ENCODE measurements at regions not wholly inside any gene's neighbourhood (a gene's known extent, or its start where the extent isn't known, plus 50 kb on each side); places are given as distances from the start of the nearest gene placed in this dataset.
"Not testable (repeated sequence)": the region's sequence is repeated elsewhere in the genome, so short reads cannot be mapped to it uniquely, and the experiment has no call there.

DNA sequence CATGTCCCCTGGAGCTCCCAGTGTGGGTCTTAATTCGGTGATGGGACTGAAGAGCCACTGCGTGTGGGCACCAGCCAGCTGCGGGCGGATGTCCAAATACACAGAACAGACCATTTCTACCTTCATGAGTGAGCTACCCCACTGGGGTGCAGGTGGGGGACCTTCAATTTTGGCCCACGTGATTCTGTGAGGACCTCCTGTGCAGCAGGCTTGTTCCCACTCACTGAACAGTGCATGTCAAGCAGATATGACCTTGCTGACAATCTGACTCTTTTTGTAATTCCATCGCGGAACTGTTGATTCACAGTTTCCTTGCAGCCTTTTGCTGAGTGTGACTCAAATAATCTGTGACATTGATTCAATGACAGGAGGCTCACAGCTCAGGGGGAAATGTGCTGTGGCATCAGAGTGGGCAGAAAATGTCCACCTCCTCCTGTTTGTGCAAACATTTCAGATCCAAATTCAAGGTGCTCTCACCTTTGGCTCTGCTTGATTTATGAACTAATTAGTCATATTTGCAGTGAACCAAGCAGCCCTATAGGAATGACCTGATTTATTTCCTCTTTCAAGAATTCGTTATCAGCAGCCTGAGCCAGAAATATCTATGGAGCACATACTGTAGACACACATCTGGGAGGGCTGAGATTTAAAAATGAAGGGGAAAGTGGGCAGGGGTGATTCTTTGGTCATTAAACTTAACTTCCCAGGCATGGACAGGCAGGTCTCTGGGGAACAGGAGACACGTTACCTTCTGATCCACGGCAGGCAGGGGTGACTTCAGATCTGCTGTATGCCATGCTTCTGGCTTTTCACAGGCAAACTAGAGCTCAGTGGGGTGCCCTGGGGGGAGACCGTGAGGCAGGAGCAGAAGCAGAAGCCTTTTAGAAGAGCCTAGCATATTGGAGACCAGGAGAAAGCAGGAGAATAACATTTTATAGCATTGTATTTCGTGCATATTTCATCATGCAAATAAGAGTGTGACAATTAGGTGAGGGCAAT lies 170.0 kb upstream of the KL start:
- no peaks in the 10 kb centered on the region for H3K9me2 ChIP-seq (replicated peaks; ENCODE audit: insufficient read depth, low read length)
- no peak overlapping the region for H3K4me2 ChIP-seq (ENCODE audit: low read depth, low read length)
- no peak for DNase-seq
- H3K9ac ChIP-seq (ENCODE audit: low read length): no peak overlapping the region
- H3K36me3 ChIP-seq (replicated peaks; ENCODE audit: insufficient read depth, low read length): no peaks in the 10 kb centered on the region
- H3K27me3 ChIP-seq (replicated peaks; ENCODE audit: insufficient read depth, low read length): no peaks in the 10 kb centered on the region
- H3F3A ChIP-seq (ENCODE audit: insufficient read depth, low read length): no peaks in the 10 kb centered on the region
- TF ChIP-seq EZH2 (optimal IDR thresholded peaks at IDR 0.05; ENCODE audit: low read depth, low read length) (no peak), EZH2phosphoT487 (IDR thresholded peaks at IDR 0.05; ENCODE audit: low read length) (no peak)
- TF ChIP-seq, protein P1, sequence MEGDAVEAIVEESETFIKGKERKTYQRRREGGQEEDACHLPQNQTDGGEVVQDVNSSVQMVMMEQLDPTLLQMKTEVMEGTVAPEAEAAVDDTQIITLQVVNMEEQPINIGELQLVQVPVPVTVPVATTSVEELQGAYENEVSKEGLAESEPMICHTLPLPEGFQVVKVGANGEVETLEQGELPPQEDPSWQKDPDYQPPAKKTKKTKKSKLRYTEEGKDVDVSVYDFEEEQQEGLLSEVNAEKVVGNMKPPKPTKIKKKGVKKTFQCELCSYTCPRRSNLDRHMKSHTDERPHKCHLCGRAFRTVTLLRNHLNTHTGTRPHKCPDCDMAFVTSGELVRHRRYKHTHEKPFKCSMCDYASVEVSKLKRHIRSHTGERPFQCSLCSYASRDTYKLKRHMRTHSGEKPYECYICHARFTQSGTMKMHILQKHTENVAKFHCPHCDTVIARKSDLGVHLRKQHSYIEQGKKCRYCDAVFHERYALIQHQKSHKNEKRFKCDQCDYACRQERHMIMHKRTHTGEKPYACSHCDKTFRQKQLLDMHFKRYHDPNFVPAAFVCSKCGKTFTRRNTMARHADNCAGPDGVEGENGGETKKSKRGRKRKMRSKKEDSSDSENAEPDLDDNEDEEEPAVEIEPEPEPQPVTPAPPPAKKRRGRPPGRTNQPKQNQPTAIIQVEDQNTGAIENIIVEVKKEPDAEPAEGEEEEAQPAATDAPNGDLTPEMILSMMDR (IDR thresholded peaks at IDR 0.05; ENCODE audit: low read length): no peak
- H3K27ac ChIP-seq (ENCODE audit: low read length): no peak overlapping the region
- no peaks in the 10 kb centered on the region for H3K4me1 ChIP-seq (ENCODE audit: low read length)
- H3K4me3 ChIP-seq (ENCODE audit: low read length): no peak overlapping the region
- no peak overlapping the region for H2AFZ ChIP-seq (ENCODE audit: low read length)
- no peaks in the 10 kb centered on the region for H4K20me1 ChIP-seq (ENCODE audit: insufficient read depth, low read length)
- no peaks in the 10 kb centered on the region for H3K9me3 ChIP-seq (replicated peaks; ENCODE audit: insufficient read depth, low read length)
- no peaks in the 10 kb centered on the region for H3K79me2 ChIP-seq (ENCODE audit: low read length)

DNA sequence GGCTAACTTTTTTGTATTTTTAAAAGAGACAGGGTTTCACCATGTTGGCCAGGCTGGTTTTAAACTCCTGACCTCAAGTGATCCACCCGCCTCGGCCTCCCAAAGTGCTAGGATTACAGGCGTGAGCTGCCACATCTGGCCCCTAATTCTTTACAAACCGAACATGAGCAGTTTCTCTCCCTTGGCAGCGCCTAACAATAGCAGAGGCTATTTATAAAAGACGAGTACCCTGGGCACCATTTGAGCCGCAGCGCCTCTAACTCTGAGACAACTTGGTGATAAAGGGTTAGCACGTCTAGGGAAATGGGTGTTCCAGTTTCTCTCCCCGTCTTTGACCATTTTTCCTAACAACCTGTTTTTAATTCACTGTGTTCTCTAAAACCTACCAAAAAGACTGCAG lies 168.2 kb upstream of the KL start:
- H3K9me3 ChIP-seq (replicated peaks; ENCODE audit: insufficient read depth, low read length); H2AFZ ChIP-seq (ENCODE audit: low read length); H4K20me1 ChIP-seq (ENCODE audit: insufficient read depth, low read length); H3F3A ChIP-seq (ENCODE audit: insufficient read depth, low read length); H3K4me2 ChIP-seq (ENCODE audit: low read depth, low read length); H3K27ac ChIP-seq (ENCODE audit: low read length); H3K27me3 ChIP-seq (replicated peaks; ENCODE audit: insufficient read depth, low read length); H3K79me2 ChIP-seq (ENCODE audit: low read length); H3K9ac ChIP-seq (ENCODE audit: low read length); H3K36me3 ChIP-seq (replicated peaks; ENCODE audit: insufficient read depth, low read length); H3K4me3 ChIP-seq (ENCODE audit: low read length); H3K4me1 ChIP-seq (ENCODE audit: low read length); H3K9me2 ChIP-seq (replicated peaks; ENCODE audit: insufficient read depth, low read length); DNase-seq: not testable (repeated sequence)

DNA sequence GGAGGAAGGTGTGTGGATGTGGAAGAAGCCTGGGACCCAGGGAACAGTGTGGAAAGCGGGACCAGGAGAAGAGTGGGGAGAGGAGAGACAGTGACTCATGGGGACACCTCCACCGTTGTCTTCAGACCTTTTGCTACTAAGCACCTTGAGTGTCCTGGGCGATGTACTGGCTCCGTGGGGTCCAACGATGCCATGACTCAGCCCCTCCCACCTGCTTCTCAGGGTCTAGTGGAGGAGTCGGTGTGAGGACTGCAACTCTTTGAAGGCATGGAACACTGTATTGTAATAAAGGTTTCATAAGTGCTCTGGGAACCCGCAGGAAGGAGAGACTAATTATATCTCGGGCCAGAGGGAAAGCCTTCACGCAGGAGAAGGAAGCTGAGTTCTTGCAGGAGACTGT lies 166.9 kb upstream of the KL start:
- no peak for DNase-seq
- Histone ChIP-seq H3K79me2 (ENCODE audit: low read length) (no peaks in the 10 kb centered on the region), H3K36me3 (replicated peaks; ENCODE audit: insufficient read depth, low read length) (no peaks in the 10 kb centered on the region), H3K9me3 (replicated peaks; ENCODE audit: insufficient read depth, low read length) (no peaks in the 10 kb centered on the region), H3K4me3 (ENCODE audit: low read length) (no peak overlapping the region), H4K20me1 (ENCODE audit: insufficient read depth, low read length) (no peaks in the 10 kb centered on the region), H2AFZ (ENCODE audit: low read length) (no peak overlapping the region), H3K9me2 (replicated peaks; ENCODE audit: insufficient read depth, low read length) (no peaks in the 10 kb centered on the region), H3K9ac (ENCODE audit: low read length) (no peak overlapping the region), H3K4me2 (ENCODE audit: low read depth, low read length) (no peak overlapping the region), H3K27ac (ENCODE audit: low read length) (no peak overlapping the region), H3K4me1 (ENCODE audit: low read length) (no peaks in the 10 kb centered on the region), H3F3A (ENCODE audit: insufficient read depth, low read length) (no peaks in the 10 kb centered on the region), H3K27me3 (replicated peaks; ENCODE audit: insufficient read depth, low read length) (no peaks in the 10 kb centered on the region)
- TF ChIP-seq EZH2phosphoT487 (IDR thresholded peaks at IDR 0.05; ENCODE audit: low read length) (no peak), EZH2 (optimal IDR thresholded peaks at IDR 0.05; ENCODE audit: low read depth, low read length) (no peak)
- TF ChIP-seq, protein P1 (IDR thresholded peaks at IDR 0.05; ENCODE audit: low read length): no peak

Measured in MM.1S (cell line).